Upper lobe of left lung (tissue), 6 donors: ENCODE measurements at regions not wholly inside any gene's neighbourhood (a gene's known extent, or its start where the extent isn't known, plus 50 kb on each side); places are given as distances from the start of the nearest gene placed in this dataset.

Experiments
- ATAC-seq, 2 donors: fragments of 200-7000 bp; cut with Tn5 transposase; one replicate each; pipeline ENCODE4 v1.9.1; 2022; ENCODE audit warnings: mild to moderate bottlenecking in 2 of 2, moderate library complexity in 2 of 2; ENCODE audit not compliant: low FRiP score in 2 of 2
- DNase-seq, 2 donors: peaks; one replicate each; pipeline ENCODE4 v3.0.0-alpha.2; 2019 to 2020
- H3K27ac ChIP-seq, 4 donors: fragments of 200-600 bp; sonication (generic); one replicate each; pipeline ENCODE4 v1.5.1; 2016 to 2019
- H3K27me3 ChIP-seq, 4 donors: fragments of 200-600 bp; sonication (generic); one replicate each; pipeline ENCODE4 v1.5.1; 2017 to 2019
- H3K36me3 ChIP-seq, 4 donors: fragments of 200-600 bp; sonication (generic); one replicate each; pipeline ENCODE4 v1.5.1; 2016 to 2019
- H3K4me1 ChIP-seq, 4 donors: fragments of 200-600 bp; sonication (generic); one replicate each; pipeline ENCODE4 v1.5.1; 2018 to 2019
- H3K4me3 ChIP-seq, 4 donors: fragments of 200-600 bp; sonication (generic); one replicate each; pipeline ENCODE4 v1.5.1; 2017 to 2019; ENCODE audit warnings: mild to moderate bottlenecking in 2 of 4, moderate library complexity in 1 of 4
- H3K9me3 ChIP-seq, 4 donors: fragments of 200-600 bp; sonication (generic); one replicate each; pipeline ENCODE4 v1.5.1; 2018 to 2019
- CTCF ChIP-seq, 6 experiments: fragments of 450-650 bp in 4 of 6; fragments of 200-600 bp in 2 of 6; sonication (generic) in 2 of 6; IDR thresholded peaks; one replicate each; pipeline ENCODE4 v1.5.1; 2016 to 2019; ENCODE audit warnings: antibody characterized with exemption in 6 of 6
- EP300 ChIP-seq, 4 donors: sonication (generic); formaldehyde crosslinking; IDR thresholded peaks; one replicate each; pipeline ENCODE4 v1.5.1; 2017; ENCODE audit warnings: antibody characterized with exemption in 4 of 4, control low read depth in 2 of 4
- POLR2A ChIP-seq, 4 donors: fragments of 450-650 bp; IDR thresholded peaks; one replicate each; pipeline ENCODE4 v1.5.1; 2016 to 2017; ENCODE audit warnings: antibody characterized with exemption in 4 of 4, mild to moderate bottlenecking in 2 of 4
- POLR2AphosphoS5 ChIP-seq, 2 donors: sonication (generic); formaldehyde crosslinking; IDR thresholded peaks; one replicate each; pipeline ENCODE4 v1.5.1; 2017; ENCODE audit warnings: antibody characterized with exemption in 2 of 2
- WGBS, 2 donors: methylation state at CpG; one replicate each; pipeline ENCODE4 v1.1.5; 2017 to 2018; 5-methylcytosine and 5-hydroxymethylcytosine counted together
- donor health status: DM: no; HTN: no; CAD: no; lungs with moderate emphysema.
- donor health status: DM: no; HTN: yes; CAD: no; lungs with severe emphysema.

GRCh38 chr2:173599821-173600359 is 245.2 kb downstream of the CDCA7 start:
- TF ChIP-seq CTCF (IDR thresholded peaks at IDR 0.05) (no peak), POLR2AphosphoS5 (IDR thresholded peaks at IDR 0.05) (no peak), POLR2A (IDR thresholded peaks at IDR 0.05) (no peak), EP300 (IDR thresholded peaks at IDR 0.05) (no peak)
- Histone ChIP-seq H3K36me3 (no peaks in the 10 kb centered on the region), H3K4me1 (no peaks in the 10 kb centered on the region), H3K27me3 (no peaks in the 10 kb centered on the region), H3K27ac (no peak overlapping the region), H3K9me3 (no peaks in the 10 kb centered on the region), H3K4me3 (no peak overlapping the region)
- DNase-seq, result no peak
- WGBS, 2 donors, result 80 to 82% methylated on average over 5 of the region's 5 CpGs
- ATAC-seq, result no peak

DNA sequence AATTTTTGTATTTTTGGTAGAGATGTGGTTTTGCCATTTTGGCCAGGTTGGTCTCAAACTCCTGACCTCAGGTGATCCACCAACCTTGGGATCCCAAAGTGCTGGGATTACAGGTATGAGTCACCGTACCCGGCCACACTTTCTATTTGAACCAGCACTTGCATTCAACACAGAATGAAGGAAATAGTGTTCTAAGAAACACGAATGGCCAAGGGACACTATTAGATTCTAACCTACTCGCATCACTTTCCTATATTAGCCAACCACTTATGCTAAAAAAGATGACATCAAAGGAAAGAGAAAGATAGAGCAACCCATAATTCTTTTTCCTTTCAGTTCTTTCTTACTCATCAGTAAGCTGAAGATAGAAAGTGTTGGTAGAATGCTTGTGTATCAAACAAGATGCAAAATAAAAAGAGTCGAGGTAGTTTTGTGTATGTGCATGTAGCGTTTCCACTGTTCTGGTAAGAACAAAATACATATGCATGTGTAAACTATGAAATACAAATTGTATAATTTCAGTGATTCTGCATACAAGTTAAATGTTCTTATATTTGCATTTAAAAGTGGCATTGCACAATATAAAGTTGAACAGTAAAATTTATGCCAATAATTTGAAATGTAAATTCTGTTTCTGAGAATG is 247.6 kb downstream of the CDCA7 start:
- 90 to 97% methylated on average over 6 of the region's 6 CpGs for WGBS, 2 donors
- DNase-seq, result no peak
- no peaks in the 10 kb centered on the region for H3K4me1 ChIP-seq
- ATAC-seq, result no peak
- H3K9me3 ChIP-seq, result no peaks in the 10 kb centered on the region
- H3K36me3 ChIP-seq, result no peaks in the 10 kb centered on the region
- no peak for TF ChIP-seq CTCF (IDR thresholded peaks at IDR 0.05)
- TF ChIP-seq POLR2AphosphoS5 (IDR thresholded peaks at IDR 0.05), result no peak
- no peak for TF ChIP-seq POLR2A (IDR thresholded peaks at IDR 0.05)
- no peak for TF ChIP-seq EP300 (IDR thresholded peaks at IDR 0.05)
- H3K27ac ChIP-seq, result no peak overlapping the region
- H3K27me3 ChIP-seq, result no peaks in the 10 kb centered on the region
- no peak overlapping the region for H3K4me3 ChIP-seq

- TF ChIP-seq CTCF (IDR thresholded peaks at IDR 0.05) (no peak), POLR2A (IDR thresholded peaks at IDR 0.05) (no peak), POLR2AphosphoS5 (IDR thresholded peaks at IDR 0.05) (no peak), EP300 (IDR thresholded peaks at IDR 0.05) (no peak)
- 26 to 36% methylated on average over 1 of the region's 1 CpG for WGBS, 2 donors
- Histone ChIP-seq H3K27ac (no peak overlapping the region), H3K4me3 (no peak overlapping the region), H3K9me3 (no peaks in the 10 kb centered on the region), H3K4me1 (no peaks in the 10 kb centered on the region), H3K27me3 (no peaks in the 10 kb centered on the region), H3K36me3 (no peaks in the 10 kb centered on the region)
- ATAC-seq (no peak), DNase-seq (no peak)
Measured at GRCh38 chr2:173605994-173606393, 251.3 kb downstream of the CDCA7 start.

DNA sequence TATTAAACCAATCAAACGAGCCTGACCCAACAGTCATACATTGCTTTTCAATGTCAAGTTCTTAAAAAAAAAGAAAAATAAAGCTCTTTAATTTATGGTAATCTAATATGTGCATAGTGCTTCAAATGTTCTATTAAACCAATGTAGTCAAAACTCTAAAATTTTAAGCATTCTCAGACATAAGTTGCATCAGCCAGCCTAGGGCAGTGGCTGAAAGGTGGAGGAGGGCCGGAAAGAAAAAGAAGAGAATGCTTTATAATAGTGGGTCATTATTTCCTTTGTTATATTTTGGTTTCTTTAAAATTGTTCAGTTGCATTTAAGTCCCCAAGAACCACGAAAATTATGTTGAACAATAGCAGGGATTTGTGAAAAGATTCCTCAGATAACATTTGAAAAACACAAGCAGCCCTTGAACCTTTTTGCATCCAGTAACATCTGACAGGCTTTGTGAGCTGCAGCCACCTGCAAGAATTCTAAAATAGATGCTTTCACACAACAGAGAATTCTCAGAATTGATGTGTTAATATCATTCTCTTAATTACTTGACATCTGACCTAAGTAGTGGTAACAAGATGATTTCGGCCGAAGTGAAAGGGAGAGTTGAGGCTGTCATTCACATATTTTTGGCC is 252.1 kb downstream of the CDCA7 start:
- no peak overlapping the region for H3K27ac ChIP-seq
- ATAC-seq, result no peak
- H3K4me1 ChIP-seq, result no peaks in the 10 kb centered on the region
- H3K36me3 ChIP-seq, result no peaks in the 10 kb centered on the region
- H3K9me3 ChIP-seq, result no peaks in the 10 kb centered on the region
- H3K27me3 ChIP-seq, result no peaks in the 10 kb centered on the region
- DNase-seq, result no peak
- WGBS, 2 donors, result 74 to 77% methylated on average over 5 of the region's 5 CpGs
- H3K4me3 ChIP-seq, result no peak overlapping the region
- no peak for TF ChIP-seq EP300 (IDR thresholded peaks at IDR 0.05)

DNA sequence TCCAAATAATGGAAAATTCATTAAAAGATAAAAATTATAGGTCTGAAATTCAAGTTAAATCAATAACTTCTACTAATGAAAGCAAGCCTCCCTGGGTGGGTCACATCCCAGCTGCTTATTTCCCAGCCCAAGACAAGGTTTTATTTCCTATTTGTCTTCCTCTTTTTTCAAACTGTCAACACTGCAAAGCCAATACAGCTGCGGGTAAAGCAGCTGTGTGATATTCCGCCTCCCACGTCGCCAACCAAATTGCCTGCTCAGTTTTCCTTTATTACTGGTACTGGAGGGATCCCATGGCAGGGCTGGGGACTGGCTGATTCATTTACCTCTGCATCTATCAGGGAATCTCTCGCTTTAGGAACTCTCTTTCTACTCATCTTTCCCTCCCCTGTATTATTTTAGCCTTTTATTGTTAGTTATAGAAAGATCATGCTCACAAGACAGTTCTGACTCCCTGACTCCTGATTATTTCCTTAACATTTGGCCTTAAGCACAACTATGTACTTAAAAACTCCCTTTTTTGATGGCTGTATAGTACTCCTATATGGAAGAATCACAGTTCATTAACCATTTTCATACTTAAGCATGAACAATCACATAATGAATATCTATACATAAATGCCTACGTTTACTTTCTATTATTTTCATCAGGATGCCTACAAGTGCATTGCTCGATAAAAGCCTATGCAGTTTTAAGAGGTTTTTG is 253.1 kb downstream of the CDCA7 start:
- Histone ChIP-seq H3K9me3 (no peaks in the 10 kb centered on the region), H3K27me3 (no peaks in the 10 kb centered on the region), H3K4me3 (no peak overlapping the region), H3K4me1 (no peaks in the 10 kb centered on the region), H3K36me3 (no peaks in the 10 kb centered on the region), H3K27ac (no peak overlapping the region)
- DNase-seq, result no peak
- WGBS, 2 donors, result 60 to 62% methylated on average over 7 of the region's 7 CpGs
- ATAC-seq, result peak in 1 of 2 donors; percentile 19
- TF ChIP-seq EP300 (IDR thresholded peaks at IDR 0.05) (no peak), POLR2AphosphoS5 (IDR thresholded peaks at IDR 0.05) (no peak), POLR2A (IDR thresholded peaks at IDR 0.05) (no peak), CTCF (IDR thresholded peaks at IDR 0.05) (no peak)
